NCI-H82 treated with DMSO at 0.1 percent for 48 hours (cell line): ENCODE measurements at regions not wholly inside any gene's neighbourhood (a gene's known extent, or its start where the extent isn't known, plus 50 kb on each side); places are given as distances from the start of the nearest gene placed in this dataset.
"Not testable (repeated sequence)": the region's sequence is repeated elsewhere in the genome, so short reads cannot be mapped to it uniquely, and the experiment has no call there.

ENCODE experiments used
- DNase-seq: peaks from one replicate; lab custom pipeline; 2025; ENCODE audit not compliant: unreplicated experiment; lab: John Stamatoyannopoulos, UW

DNA sequence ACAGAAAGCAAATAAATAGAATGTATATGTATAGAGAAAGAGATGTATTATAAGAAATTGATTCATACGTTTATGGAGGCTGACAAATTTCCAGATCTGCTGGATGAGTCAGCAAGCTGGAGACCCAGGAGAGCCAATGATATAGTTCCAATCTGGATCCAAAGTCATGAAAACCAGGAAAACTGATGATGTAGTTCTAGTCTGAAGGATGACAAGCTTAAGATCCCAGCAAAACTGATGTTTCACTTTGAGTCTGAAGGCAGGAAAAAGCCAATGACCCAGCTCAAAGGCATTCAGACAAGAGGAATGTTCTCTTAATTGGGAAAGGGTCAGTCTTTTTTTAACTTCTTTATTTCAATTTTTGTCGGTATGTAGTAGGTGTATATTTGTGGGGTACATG, 102.6 kb downstream of the LHFPL1 start:
- no peak for DNase-seq

DNA sequence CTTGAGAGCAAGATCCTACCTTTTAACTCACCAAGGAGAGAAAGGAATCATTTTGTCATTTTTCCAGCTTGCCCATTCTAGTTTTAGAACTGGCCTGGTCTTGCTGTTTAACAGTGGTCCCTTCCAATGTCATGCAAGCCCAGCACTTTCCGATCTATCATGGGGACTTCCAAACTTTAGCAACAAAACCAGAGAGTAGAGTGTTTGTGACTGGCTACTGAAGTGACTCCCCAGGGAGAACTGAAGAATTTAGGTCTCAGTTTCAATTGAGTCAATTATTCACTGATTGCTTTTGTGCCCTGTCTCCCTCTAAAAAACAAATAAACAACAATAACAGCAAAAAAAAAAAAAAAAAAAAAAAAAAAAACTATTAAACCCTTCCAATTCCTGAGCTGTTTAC, 108.3 kb downstream of the LHFPL1 start:
- no peak for DNase-seq

DNA sequence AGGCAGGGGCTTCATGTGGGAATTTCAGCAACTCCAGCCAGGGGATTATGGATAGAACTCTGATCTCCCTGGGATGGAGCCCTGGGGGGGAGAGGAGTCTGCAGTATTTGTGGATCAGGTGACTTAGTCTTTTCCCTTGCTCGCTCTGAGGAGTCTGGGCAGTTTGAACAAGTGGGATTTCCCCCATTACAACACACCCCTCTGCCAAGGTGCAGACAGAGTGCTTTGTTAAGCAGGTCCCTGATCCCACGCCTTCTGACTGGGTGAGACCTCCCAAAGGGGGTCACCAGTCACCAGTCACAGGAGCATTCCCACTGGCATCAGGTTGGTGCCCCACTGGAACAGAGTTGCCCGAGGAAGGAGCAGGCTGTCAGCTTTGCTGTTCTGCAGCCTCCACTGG, 123.9 kb downstream of the LHFPL1 start:
- no peak for DNase-seq

DNA sequence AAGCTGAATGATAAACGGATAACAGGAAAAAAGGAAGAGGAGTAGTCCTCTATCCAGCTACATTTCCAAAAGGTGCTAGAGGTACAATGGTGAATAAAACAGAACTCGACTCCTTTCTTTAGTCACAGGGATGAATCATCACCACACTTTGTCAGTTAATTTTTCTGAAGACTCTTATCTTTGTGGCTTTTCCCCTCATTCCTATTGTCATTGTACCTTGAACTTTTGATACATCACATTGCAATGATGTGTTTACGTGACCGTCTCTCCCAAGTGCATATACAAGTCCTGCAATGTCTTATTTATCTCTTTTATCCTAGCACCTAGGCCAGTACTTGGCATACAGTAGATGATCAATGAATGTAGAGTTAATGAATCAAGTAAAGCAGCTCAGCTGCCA, 134.7 kb downstream of the LHFPL1 start:
- no peak for DNase-seq

DNA sequence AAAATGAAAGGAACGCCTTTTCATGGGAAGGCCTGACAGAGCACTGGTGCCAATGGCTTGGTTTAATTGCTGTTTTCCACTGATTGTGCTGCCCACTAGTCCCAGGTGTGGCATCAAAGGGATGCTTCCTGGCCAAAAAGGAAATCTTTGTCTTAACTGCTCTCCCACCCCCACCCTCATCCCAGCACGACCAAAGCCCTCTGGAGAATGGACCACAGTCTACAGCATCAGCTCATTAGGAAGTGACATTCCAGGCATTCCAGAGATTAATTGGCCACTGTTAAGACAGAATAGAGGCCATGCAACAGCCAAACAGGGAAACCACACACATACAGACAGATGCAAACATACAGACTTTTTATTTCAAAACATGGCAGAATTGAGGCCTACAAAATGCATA, 143.2 kb downstream of the LHFPL1 start:
- DNase-seq: no peak

DNA sequence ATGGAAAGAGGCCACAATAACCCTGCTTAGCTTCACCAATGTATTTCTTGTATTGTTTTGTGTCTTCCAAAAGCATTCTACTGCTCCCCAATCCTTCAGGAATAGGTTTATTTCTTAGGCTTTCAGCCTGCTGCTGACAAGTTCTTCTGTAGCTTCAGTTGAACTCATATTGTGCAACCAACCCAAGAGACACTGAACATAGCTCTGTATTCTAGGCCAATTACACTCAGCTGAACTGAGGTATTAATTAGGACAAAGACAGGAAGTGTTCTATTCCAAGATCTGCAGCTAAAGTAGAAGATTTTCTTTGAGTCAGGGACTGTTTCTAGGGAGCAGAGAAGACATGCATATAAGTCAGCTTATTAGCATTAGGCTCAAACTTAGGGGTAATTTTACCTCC, 151.8 kb downstream of the LHFPL1 start:
- no peak for DNase-seq

DNA sequence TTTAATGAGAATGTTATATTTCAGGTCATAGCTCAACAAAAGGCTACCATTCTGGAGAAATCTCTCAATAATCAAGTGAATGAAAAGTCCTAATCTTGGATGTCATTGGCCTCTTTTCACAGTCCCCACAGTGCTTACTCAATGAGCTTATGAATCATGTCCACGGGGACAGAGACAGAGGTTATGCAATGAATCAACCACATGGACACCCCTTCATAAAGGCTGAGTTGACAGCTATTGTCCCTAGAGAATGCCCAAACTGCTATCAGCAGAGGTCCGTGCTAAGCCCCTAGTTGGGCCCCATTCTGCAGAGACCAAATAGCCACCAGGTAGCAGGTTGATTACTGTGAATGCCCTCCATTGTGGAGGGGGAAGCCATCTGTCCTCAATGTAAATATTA, 158.1 kb downstream of the LHFPL1 start:
- DNase-seq: no peak

DNA sequence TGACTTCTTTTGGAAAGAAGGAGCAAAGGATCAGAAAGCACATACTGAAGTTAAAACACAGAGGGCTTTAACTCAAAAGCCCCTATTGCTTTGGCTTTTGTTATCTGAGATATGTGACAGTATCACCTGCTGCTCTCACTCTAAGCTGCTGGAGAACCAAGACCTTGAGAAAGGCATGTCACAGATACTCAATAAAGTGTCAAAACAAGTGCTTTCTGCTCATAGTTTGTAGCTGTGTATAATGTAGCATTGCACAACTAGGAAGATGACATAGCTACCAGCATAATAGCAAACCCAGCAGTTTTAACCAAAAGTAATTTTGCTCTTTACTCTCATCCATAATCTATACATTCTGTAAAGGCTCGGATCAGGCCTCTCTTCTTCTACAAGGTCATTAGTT, 159.6 kb downstream of the LHFPL1 start:
- no peak for DNase-seq

DNA sequence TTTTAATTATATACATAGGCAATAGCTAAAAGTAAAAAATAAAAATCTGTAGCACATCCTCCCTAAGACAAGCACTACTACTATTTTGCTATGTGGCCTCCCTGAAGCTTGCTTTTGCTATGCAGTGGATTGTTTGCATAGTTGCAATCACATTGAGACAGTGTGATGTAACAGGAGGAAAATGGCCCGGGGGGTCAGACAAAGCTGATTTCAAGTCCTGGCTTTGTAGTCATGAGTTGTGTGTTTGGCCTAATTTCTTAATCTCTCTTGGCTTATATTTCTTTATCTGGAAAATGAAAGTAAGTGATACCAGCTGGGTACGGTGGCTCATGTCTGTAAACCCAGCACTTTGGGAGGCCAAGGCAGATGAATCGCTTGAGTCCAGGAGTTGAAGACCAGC, 166.6 kb downstream of the LHFPL1 start:
- no peak for DNase-seq

DNA sequence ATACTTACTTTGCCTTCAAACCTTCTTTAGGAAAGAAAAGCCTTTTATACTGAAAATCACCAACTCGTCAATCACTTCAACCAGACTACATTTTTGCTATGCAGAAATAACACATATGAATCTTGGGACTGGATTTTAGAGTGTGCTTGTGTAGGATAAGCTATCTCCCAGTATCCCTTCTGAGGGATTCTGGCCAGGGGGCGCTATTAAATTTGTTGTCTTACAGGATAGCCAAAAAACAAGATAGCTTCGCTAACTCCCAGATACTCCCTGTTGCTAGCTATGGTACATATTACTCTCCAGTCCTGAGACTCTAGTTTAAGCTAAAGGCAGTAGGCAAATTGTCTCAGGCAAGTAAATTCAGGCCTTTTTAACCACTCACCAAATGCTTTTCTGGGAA, 167.2 kb downstream of the LHFPL1 start:
- DNase-seq: no peak

DNA sequence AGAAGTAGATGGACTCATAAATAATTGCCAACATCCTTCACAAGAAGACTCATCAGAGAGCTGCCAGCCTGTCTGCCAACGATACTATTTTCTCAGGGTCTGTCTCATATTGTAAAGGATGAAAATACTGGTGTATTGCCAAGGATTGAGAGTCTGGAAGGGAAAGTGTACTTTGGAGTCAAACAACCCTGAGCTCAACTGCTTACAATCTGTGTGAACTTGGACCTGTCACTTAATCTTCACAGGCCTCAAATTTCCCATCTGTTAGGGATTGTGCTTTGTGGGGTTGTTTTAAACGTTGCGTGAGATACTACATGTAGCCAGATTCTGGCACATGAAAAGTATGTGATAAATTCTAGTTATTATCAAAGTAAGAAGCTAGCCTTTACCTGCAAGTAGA, 169.1 kb downstream of the LHFPL1 start:
- no peak for DNase-seq

DNA sequence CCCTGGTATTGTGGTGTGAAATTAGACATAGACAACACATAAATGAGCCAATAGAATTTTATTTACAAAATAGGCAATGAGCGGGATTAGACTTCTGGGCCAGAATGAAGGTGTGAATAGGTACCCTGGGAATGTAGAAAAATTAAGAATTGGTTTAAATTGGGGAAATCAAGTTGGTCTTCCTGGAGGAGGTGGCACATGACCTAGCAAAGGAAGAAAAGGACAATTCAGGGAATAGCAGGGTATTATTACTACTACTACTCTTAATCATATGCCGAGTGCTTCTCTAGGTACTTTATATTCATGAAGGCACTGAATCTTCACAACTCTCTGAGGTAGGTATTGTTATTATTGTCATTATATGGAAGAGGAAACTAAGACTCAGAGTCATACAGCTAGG, 202.1 kb downstream of the LHFPL1 start:
- DNase-seq: no peak

DNA sequence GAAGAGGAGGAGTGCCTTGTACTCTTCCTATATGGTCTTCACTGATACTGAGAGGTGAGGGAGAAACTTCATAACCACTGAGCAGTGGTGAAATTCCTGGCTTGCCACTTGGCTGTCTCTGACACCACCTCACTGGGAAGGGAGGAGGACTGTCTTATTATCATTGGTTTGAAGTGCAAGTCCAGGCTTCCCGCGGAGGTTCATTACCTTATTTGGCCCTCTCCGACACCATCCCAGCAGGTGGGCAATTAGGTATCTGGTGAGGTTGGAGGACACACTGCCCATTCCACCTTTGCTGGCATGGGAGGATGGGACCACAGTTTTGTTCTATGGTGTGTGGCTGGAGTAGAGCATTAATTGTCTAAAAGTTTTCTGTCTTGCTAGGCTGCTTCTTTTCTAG, 206.1 kb downstream of the LHFPL1 start:
- no peak for DNase-seq

DNA sequence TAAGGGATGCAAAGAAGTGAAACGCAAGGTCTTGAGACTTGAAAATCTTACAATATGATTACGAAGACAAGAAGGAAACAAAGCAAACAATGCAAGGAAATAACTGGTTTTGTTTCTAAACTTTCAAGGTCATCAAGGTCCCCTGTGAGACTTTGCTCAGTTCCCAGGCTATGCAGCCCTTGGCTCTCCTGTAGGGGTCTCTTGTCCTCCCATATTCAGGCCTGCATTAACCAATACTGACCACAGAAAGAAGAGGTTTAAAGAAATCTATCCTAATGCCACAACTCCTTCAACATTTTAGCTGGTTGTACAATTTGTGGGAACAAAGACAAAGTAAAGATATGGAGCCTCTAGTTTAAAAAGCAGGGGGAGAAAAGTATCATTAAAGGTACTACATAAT, 209.2 kb downstream of the LHFPL1 start:
- no peak for DNase-seq

DNA sequence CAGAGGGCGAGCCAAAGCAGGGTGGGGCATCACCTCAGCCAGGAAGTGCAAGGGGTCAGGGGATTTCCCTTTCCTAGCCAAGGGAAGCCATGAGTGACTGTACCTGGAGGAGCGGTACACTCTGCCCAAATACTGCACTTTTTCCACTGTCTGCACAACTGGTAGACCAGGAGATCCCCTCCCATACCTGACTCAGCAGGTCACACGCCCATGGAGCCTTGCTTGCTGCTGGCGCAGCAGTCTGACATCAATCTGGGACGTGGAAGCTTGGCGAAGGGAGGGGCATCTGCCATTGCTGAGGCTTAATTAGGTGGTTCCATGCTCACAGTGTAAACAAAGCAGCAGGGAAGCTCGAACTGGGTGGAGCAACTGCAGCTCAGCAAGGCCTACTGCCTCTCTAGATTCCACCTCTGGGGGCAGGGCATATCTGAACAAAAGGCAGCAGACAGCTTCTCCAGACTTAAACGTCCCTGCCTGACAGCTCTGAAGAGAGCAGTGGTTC, 217.7 kb downstream of the LHFPL1 start:
- DNase-seq: not testable (repeated sequence)

DNA sequence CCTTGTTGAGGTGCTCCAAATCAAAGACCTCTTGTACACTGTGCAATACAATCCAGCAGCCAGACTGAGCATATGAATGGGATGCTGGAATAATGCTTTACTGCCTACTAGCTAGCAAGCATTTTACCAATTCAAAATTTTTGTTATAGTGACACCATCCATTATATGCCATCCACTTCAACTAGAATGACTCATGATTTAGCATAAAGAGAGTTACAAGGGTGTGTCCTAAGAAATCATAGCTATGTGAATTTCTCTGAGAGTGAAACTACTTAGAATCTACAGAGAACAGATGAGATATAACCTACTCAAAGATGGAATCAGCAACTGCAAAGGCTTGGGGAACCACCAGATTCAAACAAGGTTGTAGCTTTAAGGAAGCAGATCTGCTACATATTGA, 221.9 kb downstream of the LHFPL1 start:
- DNase-seq: no peak

DNA sequence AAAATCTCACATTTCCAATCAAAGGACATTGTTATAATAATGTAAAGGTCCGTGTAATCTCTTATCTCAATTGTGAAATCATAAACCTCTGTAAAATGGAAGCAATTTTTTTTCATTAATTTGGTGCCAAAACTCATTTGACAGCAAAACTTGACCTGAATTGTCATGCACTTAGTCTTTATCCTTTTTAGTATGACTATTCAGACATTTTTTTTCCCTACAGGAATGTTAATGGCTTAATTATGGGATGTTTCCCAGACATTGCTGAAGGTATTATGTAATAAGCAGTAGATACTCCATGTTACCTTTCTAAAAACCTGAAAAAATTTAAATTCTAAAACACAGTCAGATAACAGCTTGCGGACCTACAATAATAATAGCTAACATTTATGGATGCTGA, 228.9 kb downstream of the LHFPL1 start:
- DNase-seq: no peak

DNA sequence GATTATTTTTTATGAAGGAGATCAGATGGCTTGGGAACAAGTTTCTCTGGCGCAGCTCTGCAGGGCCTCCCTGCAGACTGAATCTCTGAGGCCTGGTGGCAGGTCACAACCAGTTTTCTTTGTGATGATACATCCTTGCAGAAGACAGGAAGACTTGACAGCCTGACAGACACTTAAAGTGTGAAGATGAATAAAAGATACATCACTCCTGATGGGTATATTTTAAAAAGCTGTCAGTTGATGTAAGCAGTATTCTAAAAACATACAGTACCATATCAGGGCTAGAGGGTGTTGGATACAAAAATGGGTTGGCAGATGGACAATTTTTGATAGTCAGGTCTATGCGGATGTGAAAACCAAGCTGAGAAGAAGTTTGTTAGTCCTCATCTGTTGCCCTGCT, 239.5 kb downstream of the LHFPL1 start:
- DNase-seq: no peak

DNA sequence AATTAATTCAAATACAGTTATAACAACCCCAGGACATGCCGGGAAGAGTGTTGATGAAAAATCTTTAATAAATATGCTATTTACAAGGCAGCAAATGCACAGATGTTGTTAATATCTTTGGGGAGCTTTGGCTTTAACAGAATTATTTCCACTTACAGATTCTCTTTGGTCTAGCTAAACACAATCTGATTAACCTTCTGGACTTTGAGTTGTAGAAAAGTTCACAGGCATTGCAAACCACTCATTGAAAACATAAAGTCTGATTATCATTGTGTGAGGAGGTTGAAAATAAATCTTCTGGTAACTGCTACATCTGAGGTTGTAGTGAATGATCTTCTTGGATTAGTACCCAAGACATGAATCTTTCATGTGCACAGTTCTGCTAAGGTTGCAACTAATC, 255.6 kb downstream of the LHFPL1 start:
- DNase-seq: no peak

DNA sequence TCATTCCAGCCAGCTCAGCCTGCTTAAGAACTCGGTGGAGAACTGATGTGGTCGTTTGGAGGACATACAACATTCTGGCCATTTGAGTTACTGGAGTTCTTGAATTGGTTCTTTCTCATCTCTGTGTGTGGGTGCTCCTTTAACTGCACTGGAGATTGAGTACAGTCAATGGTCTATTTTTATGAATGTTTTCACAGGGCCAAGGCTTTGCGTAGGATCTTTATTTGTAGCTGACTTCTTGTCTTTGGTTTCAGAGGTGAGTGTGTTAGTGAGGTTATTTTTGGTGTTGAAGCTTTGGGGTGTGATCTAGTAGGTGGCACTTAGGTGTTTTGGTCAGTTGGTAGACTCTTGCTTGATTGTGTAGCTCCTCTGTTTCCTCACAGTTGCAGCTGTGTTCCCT, 288.4 kb downstream of the LHFPL1 start:
- no peak for DNase-seq

DNA sequence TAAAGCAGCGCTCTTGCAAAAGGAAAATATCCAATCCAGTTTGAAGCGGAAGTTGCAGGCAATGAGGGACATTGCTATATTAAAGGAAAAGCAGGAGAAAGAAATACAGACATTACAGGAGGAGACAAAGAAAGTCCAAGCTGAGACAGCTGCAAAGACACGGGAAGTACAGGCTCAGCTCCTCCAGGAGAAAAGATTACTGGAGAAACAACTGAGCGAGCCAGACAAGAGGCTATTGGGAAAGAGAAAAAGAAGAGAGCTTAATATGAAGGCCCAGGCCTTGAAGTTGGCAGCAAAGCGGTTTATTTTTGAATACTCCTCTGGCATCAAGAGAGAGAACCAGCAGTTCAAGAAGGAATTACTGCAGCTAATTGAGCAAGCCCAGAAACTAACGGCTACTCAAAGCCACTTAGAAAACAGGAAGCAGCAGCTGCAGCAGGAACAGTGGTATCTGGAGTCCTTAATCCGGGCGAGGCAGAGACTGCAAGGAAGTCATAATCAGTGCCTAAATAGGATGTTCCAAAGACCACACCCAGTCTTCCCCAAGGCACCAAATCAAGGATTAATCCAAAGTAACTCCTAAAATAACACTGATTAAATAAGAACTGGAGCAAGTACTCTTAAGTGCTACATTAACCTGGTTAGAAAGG, 298.0 kb downstream of the LHFPL1 start:
- peak; percentile 76 for DNase-seq

DNA sequence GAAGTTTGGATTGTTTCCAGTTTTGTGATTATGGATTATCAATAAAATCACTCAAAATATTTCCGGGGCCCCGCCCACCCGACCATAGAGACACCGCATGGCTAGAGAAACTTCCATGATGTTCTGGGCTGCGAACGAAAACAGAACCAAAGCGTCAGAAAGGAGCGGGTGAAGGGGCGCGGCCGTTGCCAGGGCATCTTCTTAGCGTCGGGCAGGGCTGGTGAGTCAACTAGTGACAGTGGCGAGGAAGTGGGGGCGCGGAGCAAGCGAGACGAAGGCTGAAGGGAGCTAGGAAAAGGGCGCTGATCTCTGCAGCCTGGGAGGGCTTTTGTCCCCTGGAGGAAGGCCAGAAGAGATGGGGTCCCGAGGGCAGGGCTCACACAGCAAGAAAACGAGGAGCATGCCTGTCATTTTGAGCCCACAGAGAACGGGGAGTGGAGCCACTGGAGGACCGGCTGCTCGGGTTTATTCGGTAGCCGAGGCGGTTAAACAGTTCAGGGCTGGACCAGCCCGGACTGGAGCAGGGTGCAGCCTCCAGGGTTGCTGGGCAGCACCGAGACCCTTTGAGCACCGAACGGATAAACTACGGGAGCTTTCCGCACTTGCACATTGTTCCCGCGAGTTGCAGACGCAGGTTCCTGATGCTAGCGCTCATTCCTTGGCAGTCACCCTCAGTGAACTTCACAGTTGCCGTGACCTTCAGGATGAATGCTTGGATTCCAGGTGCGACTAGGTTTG, 298.1 kb upstream of the TRPC5 start:
- no peak for DNase-seq

DNA sequence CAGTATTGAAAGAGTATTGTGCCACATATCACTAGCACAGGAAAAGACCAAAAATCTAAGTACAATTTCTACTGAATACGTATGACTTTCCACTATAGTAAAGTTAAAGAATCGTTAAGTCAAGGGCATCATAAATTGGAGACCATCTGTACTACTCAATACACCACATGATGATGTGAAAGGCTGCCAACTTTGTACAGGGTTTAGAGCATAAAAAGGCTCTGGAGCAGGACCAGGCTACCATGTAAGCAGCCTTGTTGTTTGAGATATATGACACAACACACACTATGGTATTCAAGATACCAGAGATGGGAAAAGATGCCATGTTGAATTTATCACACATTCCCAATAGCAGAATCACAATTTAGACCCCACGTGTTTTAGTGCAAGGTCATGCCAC, 294.9 kb upstream of the TRPC5 start:
- DNase-seq: no peak
